ENCODE measurements at regions not wholly inside any gene's neighbourhood (a gene's known extent, or its start where the extent isn't known, plus 50 kb on each side); places are given as distances from the start of the nearest gene placed in this dataset.

- 60% methylated on average over 3 of the region's 3 CpGs; no CpG with 5 or more reads in 1 of the 2 experiments for WGBS, 2 experiments (ENCODE audit: extremely low coverage in 1 of 2, insufficient coverage in 1 of 2, insufficient read length in 1 of 2, insufficient replicate concordance in 2 of 2, low coverage in 1 of 2, low lambda C conversion rate in 2 of 2, missing lambda C conversion rate in 1 of 2)
- Histone ChIP-seq H2BK5ac (ENCODE audit: low read depth, low read length) (no peak overlapping the region), H2BK20ac (ENCODE audit: low read length) (no peak overlapping the region), H2AK5ac (ENCODE audit: low read depth, low read length) (no peak overlapping the region), H3K4me3 (ENCODE audit: extremely low read depth in 1 of 4, insufficient read depth in 2 of 4, low read depth in 3 of 4, low read length in 4 of 4) (no peak overlapping the region), H3K27me3 (replicated peaks in 1 of 4; ENCODE audit: control insufficient read depth in 3 of 4, extremely low read depth in 1 of 4, insufficient read depth in 3 of 4, low read length in 3 of 4) (no peaks in the 10 kb centered on the region), H3K18ac (ENCODE audit: extremely low read depth, low read length) (no peak overlapping the region), H3K4ac (replicated peaks; ENCODE audit: insufficient read length, low read depth, low read length) (no peak overlapping the region), H3K36me3 (ENCODE audit: control insufficient read depth in 2 of 4, insufficient read depth in 4 of 4, low read length in 3 of 4) (no peaks in the 10 kb centered on the region), H2BK15ac (ENCODE audit: low read length) (no peak overlapping the region), H2BK12ac (ENCODE audit: low read depth, low read length) (no peak overlapping the region), H3K79me1 (ENCODE audit: low read depth, low read length) (no peaks in the 10 kb centered on the region), H3K56ac (replicated peaks; ENCODE audit: insufficient read length, low read depth, low read length) (no peak overlapping the region), H4K8ac (ENCODE audit: extremely low read depth, insufficient read depth, low read length) (no peak overlapping the region), H3K4me1 (replicated peaks in 1 of 4; ENCODE audit: control insufficient read depth in 3 of 4, insufficient read depth in 4 of 4, low read length in 3 of 4) (no peaks in the 10 kb centered on the region; a peak in 1 of 7 replicates), H4K20me1 (replicated peaks in 1 of 2; ENCODE audit: control insufficient read depth in 1 of 2, insufficient read depth in 2 of 2, low read length in 2 of 2) (no peaks in the 10 kb centered on the region), H3K27ac (ENCODE audit: low read depth, low read length) (no peak overlapping the region), H3K4me2 (ENCODE audit: insufficient read depth in 1 of 2, low read depth in 2 of 2, low read length in 2 of 2) (no peak overlapping the region), H3K9me3 (ENCODE audit: insufficient read depth in 2 of 2, low read depth in 1 of 2, low read length in 1 of 2) (peaks cover 13 to 16% of the 10 kb centered on the region in 2 experiments; a peak in 3 of 4 replicates), H4K5ac (ENCODE audit: insufficient read length, low read depth, low read length) (no peak overlapping the region), H3K23me2 (ENCODE audit: low read depth, low read length) (no peaks in the 10 kb centered on the region), H3K23ac (ENCODE audit: insufficient read length) (no peak overlapping the region), H2BK120ac (replicated peaks; ENCODE audit: low read depth, low read length) (no peak overlapping the region), H3K79me2 (ENCODE audit: control insufficient read depth in 1 of 2, insufficient read depth in 2 of 2, low read length in 2 of 2) (no peaks in the 10 kb centered on the region), H4K91ac (replicated peaks; ENCODE audit: insufficient read length, low read length) (no peak overlapping the region), H3K14ac (ENCODE audit: insufficient read length) (no peak overlapping the region), H2AFZ (ENCODE audit: low read length) (no peak overlapping the region), H3K9ac (replicated peaks in 1 of 4; ENCODE audit: extremely low read depth in 1 of 4, low read depth in 3 of 4, low read length in 3 of 4) (no peak overlapping the region)
- POLR2A ChIA-PET (ENCODE audit: partially characterized antibody): no interaction called here
- no peak for DNase-seq (ENCODE audit: low read depth in 1 of 2, low spot score in 2 of 2)
- FAIRE-seq: no peak
- CTCF ChIA-PET (ENCODE audit: partially characterized antibody): no interaction called here
- TF ChIP-seq HDAC6 (IDR thresholded peaks at IDR 0.05; ENCODE audit: low read depth, low read length): no peak
- no peak for TF ChIP-seq YY1 (IDR thresholded peaks at IDR 0.05; ENCODE audit: low read depth, low read length)
- TF ChIP-seq PHF8 (conservative IDR thresholded peaks at IDR 0.05; ENCODE audit: low read depth, low read length): no peak
- TF ChIP-seq TAF7 (optimal IDR thresholded peaks at IDR 0.05; ENCODE audit: borderline replicate concordance, low read depth, low read length): no peak
- no peak for TF ChIP-seq TBP (IDR thresholded peaks at IDR 0.05; ENCODE audit: low read depth, low read length)
- TF ChIP-seq POU5F1 (IDR thresholded peaks at IDR 0.05; ENCODE audit: low read depth, low read length): no peak
- TF ChIP-seq ATF2 (IDR thresholded peaks at IDR 0.05; ENCODE audit: low read length): no peak
- no peak for TF ChIP-seq POLR2A (IDR thresholded peaks at IDR 0.05; ENCODE audit: control extremely low read depth in 1 of 2, low read depth in 2 of 2, low read length in 2 of 2)
- no peak for TF ChIP-seq BRCA1 (IDR thresholded peaks at IDR 0.05; ENCODE audit: low read depth, low read length)
- TF ChIP-seq CEBPB (IDR thresholded peaks at IDR 0.05; ENCODE audit: low read depth, low read length): no peak
- no peak for TF ChIP-seq TEAD4 (IDR thresholded peaks at IDR 0.05; ENCODE audit: low read depth, low read length)
- no peak for TF ChIP-seq RFX5 (IDR thresholded peaks at IDR 0.05; ENCODE audit: borderline replicate concordance, low read depth, low read length)
- no peak for TF ChIP-seq SAP30 (IDR thresholded peaks at IDR 0.05; ENCODE audit: insufficient read depth, insufficient replicate concordance, low read length)
- no peak for TF ChIP-seq E2F6 (IDR thresholded peaks at IDR 0.05)
Measured at GRCh38 chr2:157957596-157957995, 81.5 kb upstream of the ACVR1 start.

Measured in H1 (cell line).